Neural cell (in vitro differentiated cells): ENCODE measurements at regions not wholly inside any gene's neighbourhood (a gene's known extent, or its start where the extent isn't known, plus 50 kb on each side); places are given as distances from the start of the nearest gene placed in this dataset.
"Not testable (repeated sequence)": the region's sequence is repeated elsewhere in the genome, so short reads cannot be mapped to it uniquely, and the experiment has no call there.

ENCODE experiments used
- H2AFZ ChIP-seq: fragments of 200-600, 300-800 bp; sonication (generic), shearing (Covaris generic); 2 replicates; pipeline ENCODE4 v1.6.0; 2014; ENCODE audit warnings: low read depth, mild to moderate bottlenecking, antibody characterized with exemption, low read length, moderate library complexity
- H3F3A ChIP-seq: fragments of 200-600 bp; shearing (Covaris generic); 2 replicates; pipeline ENCODE4 v1.6.1; 2016; ENCODE audit warnings: mild to moderate bottlenecking, moderate library complexity, mixed read lengths, antibody characterized with exemption, low read length; ENCODE audit not compliant: insufficient read depth, poor library complexity, severe bottlenecking
- H3K27ac ChIP-seq: fragments of 200-600, 300-800 bp; sonication (generic), shearing (Covaris generic); 2 replicates; pipeline ENCODE4 v1.5.1; 2014; ENCODE audit warnings: mild to moderate bottlenecking, low read length, moderate library complexity
- H3K27me3 ChIP-seq: fragments of 300-800, 200-600 bp; sonication (generic), shearing (Covaris generic); 2 replicates; pipeline ENCODE4 v1.6.0; 2014; ENCODE audit warnings: mild to moderate bottlenecking, low read depth, low read length, moderate library complexity; ENCODE audit not compliant: insufficient read depth
- H3K36me3 ChIP-seq: fragments of 300-800, 200-600 bp; sonication (generic), shearing (Covaris generic); 2 replicates; pipeline ENCODE4 v1.5.1; 2014; ENCODE audit warnings: mild to moderate bottlenecking, antibody characterized with exemption, low read length, moderate library complexity; ENCODE audit not compliant: insufficient read depth
- H3K4me2 ChIP-seq: fragments of 300-800, 200-600 bp; sonication (generic), shearing (Covaris generic); 2 replicates; pipeline ENCODE4 v1.6.0; 2014; ENCODE audit warnings: mild to moderate bottlenecking, low read length
- H3K4me3 ChIP-seq: fragments of 300-800, 200-600 bp; sonication (generic), shearing (Covaris generic); 2 replicates; pipeline ENCODE4 v1.5.1; 2014; ENCODE audit warnings: mild to moderate bottlenecking, low read length, moderate library complexity
- H3K79me2 ChIP-seq: fragments of 200-600 bp; shearing (Covaris generic); replicated peaks from 2 replicates; pipeline ENCODE4 v1.6.0; 2014; ENCODE audit warnings: mild to moderate bottlenecking, low read length, moderate library complexity; ENCODE audit not compliant: insufficient read depth
- H3K9ac ChIP-seq: fragments of 300-800, 200-600 bp; sonication (generic), shearing (Covaris generic); 2 replicates; pipeline ENCODE4 v1.6.1; 2016; ENCODE audit warnings: mild to moderate bottlenecking, low read length, mixed read lengths
- H3K9me2 ChIP-seq: fragments of 200-600 bp; shearing (Covaris generic); 2 replicates; pipeline ENCODE4 v1.6.1; 2016; ENCODE audit warnings: mild to moderate bottlenecking, low read length, mixed read lengths; ENCODE audit not compliant: insufficient read depth
- H3K9me3 ChIP-seq: fragments of 200-600, 300-800 bp; sonication (generic), shearing (Covaris generic); 2 replicates; pipeline ENCODE4 v1.6.1; 2016; ENCODE audit warnings: mild to moderate bottlenecking, mixed run types, low read length, moderate library complexity, mixed read lengths
- H4K20me1 ChIP-seq: fragments of 200-600 bp; shearing (Covaris generic); 2 replicates; pipeline ENCODE4 v1.6.1; 2016; ENCODE audit warnings: mild to moderate bottlenecking, mixed run types; ENCODE audit not compliant: insufficient read depth
- EP300 ChIP-seq: fragments of 450-650 bp; conservative IDR thresholded peaks from 2 replicates; pipeline ENCODE4 v1.6.1; 2014; ENCODE audit warnings: antibody characterized with exemption, mild to moderate bottlenecking, moderate library complexity; ENCODE audit not compliant: poor library complexity, severe bottlenecking
- EZH2 ChIP-seq: fragments of 200-600, 300-800 bp; shearing (Covaris generic), sonication (generic); IDR thresholded peaks from 2 replicates; pipeline ENCODE4 v1.6.1; 2014; ENCODE audit warnings: antibody characterized with exemption, low read length, borderline replicate concordance, mild to moderate bottlenecking; ENCODE audit not compliant: insufficient read depth, poor library complexity, severe bottlenecking
- MXI1 ChIP-seq: fragments of 450-650 bp; conservative IDR thresholded peaks from 2 replicates; pipeline ENCODE4 v1.6.1; 2014; ENCODE audit warnings: antibody characterized with exemption, mild to moderate bottlenecking; ENCODE audit not compliant: poor library complexity, severe bottlenecking
- POLR2AphosphoS5 ChIP-seq: IDR thresholded peaks from 2 replicates; pipeline ENCODE4 v1.6.1; 2012
- RAD21 ChIP-seq: fragments of 450-650 bp; conservative IDR thresholded peaks from 2 replicates; pipeline ENCODE4 v1.6.1; 2014; ENCODE audit warnings: antibody characterized with exemption, mild to moderate bottlenecking, moderate library complexity
- SMC3 ChIP-seq: fragments of 450-650 bp; conservative IDR thresholded peaks from 2 replicates; pipeline ENCODE4 v1.6.1; 2014; ENCODE audit warnings: antibody characterized with exemption, mild to moderate bottlenecking, moderate library complexity; ENCODE audit not compliant: poor library complexity
- TAF1 ChIP-seq: IDR thresholded peaks from 2 replicates; pipeline ENCODE4 v1.6.1; 2012; ENCODE audit warnings: low read depth
- TF ChIP-seq, protein P1 (sequence below): IDR thresholded peaks from 2 replicates; pipeline ENCODE4 v1.6.1; 2012; ENCODE audit warnings: borderline replicate concordance
- TF ChIP-seq, protein P2 (sequence below): fragments of 450-650 bp; IDR thresholded peaks from 2 replicates; pipeline ENCODE4 v1.5.1; 2014; ENCODE audit warnings: antibody characterized with exemption, mild to moderate bottlenecking, moderate library complexity; ENCODE audit not compliant: poor library complexity, severe bottlenecking

DNA sequence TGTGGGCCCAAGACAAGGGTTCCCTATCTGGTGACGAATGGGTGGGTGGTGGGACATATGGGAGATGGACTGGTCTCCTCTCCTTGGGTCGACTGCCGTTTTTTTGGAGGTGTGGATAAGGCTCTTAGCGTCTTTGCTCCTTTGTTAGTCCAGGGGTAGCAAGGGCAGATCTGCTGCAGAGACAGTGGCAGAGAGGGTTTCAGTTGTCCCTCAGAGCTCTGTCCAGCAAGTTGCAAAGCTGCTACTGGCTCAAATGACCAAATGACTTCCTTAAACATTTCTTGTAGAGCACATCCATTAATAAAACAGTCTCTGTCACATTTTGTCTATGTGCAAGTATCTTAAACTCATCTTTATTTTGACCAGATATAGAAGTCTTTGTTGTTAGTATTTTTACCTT is 508.0 kb upstream of the ADGRB3 start:
- TF ChIP-seq EP300 (no peak), SMC3 (no peak), TAF1 (no peak), POLR2AphosphoS5 (no peak), MXI1 (no peak), EZH2 (no peak), RAD21 (no peak)
- TF ChIP-seq, protein P1, sequence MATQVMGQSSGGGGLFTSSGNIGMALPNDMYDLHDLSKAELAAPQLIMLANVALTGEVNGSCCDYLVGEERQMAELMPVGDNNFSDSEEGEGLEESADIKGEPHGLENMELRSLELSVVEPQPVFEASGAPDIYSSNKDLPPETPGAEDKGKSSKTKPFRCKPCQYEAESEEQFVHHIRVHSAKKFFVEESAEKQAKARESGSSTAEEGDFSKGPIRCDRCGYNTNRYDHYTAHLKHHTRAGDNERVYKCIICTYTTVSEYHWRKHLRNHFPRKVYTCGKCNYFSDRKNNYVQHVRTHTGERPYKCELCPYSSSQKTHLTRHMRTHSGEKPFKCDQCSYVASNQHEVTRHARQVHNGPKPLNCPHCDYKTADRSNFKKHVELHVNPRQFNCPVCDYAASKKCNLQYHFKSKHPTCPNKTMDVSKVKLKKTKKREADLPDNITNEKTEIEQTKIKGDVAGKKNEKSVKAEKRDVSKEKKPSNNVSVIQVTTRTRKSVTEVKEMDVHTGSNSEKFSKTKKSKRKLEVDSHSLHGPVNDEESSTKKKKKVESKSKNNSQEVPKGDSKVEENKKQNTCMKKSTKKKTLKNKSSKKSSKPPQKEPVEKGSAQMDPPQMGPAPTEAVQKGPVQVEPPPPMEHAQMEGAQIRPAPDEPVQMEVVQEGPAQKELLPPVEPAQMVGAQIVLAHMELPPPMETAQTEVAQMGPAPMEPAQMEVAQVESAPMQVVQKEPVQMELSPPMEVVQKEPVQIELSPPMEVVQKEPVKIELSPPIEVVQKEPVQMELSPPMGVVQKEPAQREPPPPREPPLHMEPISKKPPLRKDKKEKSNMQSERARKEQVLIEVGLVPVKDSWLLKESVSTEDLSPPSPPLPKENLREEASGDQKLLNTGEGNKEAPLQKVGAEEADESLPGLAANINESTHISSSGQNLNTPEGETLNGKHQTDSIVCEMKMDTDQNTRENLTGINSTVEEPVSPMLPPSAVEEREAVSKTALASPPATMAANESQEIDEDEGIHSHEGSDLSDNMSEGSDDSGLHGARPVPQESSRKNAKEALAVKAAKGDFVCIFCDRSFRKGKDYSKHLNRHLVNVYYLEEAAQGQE, result no peak
- TF ChIP-seq, protein P2, sequence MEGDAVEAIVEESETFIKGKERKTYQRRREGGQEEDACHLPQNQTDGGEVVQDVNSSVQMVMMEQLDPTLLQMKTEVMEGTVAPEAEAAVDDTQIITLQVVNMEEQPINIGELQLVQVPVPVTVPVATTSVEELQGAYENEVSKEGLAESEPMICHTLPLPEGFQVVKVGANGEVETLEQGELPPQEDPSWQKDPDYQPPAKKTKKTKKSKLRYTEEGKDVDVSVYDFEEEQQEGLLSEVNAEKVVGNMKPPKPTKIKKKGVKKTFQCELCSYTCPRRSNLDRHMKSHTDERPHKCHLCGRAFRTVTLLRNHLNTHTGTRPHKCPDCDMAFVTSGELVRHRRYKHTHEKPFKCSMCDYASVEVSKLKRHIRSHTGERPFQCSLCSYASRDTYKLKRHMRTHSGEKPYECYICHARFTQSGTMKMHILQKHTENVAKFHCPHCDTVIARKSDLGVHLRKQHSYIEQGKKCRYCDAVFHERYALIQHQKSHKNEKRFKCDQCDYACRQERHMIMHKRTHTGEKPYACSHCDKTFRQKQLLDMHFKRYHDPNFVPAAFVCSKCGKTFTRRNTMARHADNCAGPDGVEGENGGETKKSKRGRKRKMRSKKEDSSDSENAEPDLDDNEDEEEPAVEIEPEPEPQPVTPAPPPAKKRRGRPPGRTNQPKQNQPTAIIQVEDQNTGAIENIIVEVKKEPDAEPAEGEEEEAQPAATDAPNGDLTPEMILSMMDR, result no peak

DNA sequence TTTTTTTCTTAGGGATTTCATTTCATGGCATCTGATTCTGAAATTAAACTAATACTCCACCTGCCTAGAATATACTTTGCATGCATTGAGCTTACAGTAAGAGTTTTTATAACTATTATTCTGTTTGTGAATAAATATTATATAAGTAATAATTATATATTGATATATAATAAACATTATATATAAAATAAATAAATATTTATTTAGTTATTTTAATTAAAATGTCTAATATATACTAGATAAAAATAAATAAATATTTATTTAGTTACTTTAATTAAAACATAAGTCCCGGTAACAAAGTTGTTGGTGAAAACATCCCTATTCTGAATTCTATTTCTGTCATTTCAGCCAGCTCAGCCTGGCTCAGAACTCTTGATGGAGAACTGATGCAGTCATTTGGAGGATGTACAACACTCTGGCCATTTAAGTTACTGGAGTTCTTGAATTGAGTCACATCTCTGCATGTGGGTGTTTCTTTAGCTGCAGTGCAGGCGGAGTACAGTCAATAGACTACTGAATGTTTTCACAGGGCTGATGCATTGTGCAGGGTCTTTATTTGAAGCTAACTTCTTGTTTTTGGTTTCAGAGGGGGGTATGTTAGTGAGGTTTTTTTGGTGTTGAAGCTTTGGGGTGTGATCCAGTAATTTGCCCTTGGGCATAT is 508.9 kb upstream of the ADGRB3 start:
- H3K36me3 ChIP-seq, result no peaks in the 10 kb centered on the region
- no peak overlapping the region for H2AFZ ChIP-seq
- H3K4me2 ChIP-seq, result no peak overlapping the region
- TF ChIP-seq, protein P2, result no peak
- TF ChIP-seq SMC3, result no peak
- TF ChIP-seq EZH2, result no peak
- TF ChIP-seq POLR2AphosphoS5, result no peak
- no peak for TF ChIP-seq RAD21
- TF ChIP-seq EP300, result no peak
- TF ChIP-seq MXI1, result no peak
- TF ChIP-seq, protein P1, result no peak
- TF ChIP-seq TAF1, result no peak
- no peaks in the 10 kb centered on the region for H3K9me3 ChIP-seq
- no peak overlapping the region for H3K9ac ChIP-seq
- no peaks in the 10 kb centered on the region for H3K79me2 ChIP-seq
- no peak overlapping the region for H3K4me3 ChIP-seq
- no peaks in the 10 kb centered on the region for H3F3A ChIP-seq
- no peak overlapping the region for H3K27ac ChIP-seq
- H4K20me1 ChIP-seq, result no peaks in the 10 kb centered on the region
- no peaks in the 10 kb centered on the region for H3K9me2 ChIP-seq
- H3K27me3 ChIP-seq, result no peaks in the 10 kb centered on the region

More for the DNA sequence above, 508.0 kb upstream of the ADGRB3 start:
- H4K20me1 ChIP-seq, result no peaks in the 10 kb centered on the region
- H3K27me3 ChIP-seq, result no peaks in the 10 kb centered on the region
- H3K9ac ChIP-seq, result no peak overlapping the region
- H2AFZ ChIP-seq, result no peak overlapping the region
- H3K36me3 ChIP-seq, result no peaks in the 10 kb centered on the region
- H3K4me2 ChIP-seq, result no peak overlapping the region
- H3K4me3 ChIP-seq, result no peak overlapping the region
- no peaks in the 10 kb centered on the region for H3K79me2 ChIP-seq
- H3K9me3 ChIP-seq, result no peaks in the 10 kb centered on the region
- no peak overlapping the region for H3K27ac ChIP-seq
- no peaks in the 10 kb centered on the region for H3K9me2 ChIP-seq
- H3F3A ChIP-seq, result no peaks in the 10 kb centered on the region

DNA sequence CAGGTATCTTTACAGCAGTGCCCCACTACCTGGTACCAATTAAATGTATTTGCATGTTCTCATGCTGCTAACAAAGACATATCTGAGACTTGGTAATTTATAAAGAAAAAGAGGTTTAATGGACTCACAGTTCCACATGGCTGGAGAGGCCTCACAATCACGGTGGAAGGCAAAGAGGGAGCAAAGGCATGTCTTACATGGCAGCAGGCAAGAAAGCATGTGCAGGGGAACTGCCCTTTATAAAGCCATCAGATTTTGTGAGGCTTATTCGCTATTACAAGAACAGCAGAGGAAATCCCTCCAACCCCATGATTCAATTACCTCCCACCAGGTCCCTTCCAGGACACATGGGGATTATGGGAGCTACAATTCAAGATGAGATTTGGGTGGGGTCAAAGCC is 512.1 kb upstream of the ADGRB3 start:
- not testable (repeated sequence) for H3K9ac ChIP-seq, H3K27ac ChIP-seq, H3K4me3 ChIP-seq

More for the DNA sequence above, 512.1 kb upstream of the ADGRB3 start:
- H2AFZ ChIP-seq, H3K9me2 ChIP-seq, H3K36me3 ChIP-seq, H3K27me3 ChIP-seq, H3K79me2 ChIP-seq, H3F3A ChIP-seq, H4K20me1 ChIP-seq, H3K9me3 ChIP-seq, H3K4me2 ChIP-seq: not testable (repeated sequence)
